Esophagus muscularis mucosa (tissue), 4 donors: ENCODE measurements at regions not wholly inside any gene's neighbourhood (a gene's known extent, or its start where the extent isn't known, plus 50 kb on each side); places are given as distances from the start of the nearest gene placed in this dataset.

Experiments
- DNase-seq: peaks from one replicate; pipeline ENCODE4 v3.0.0-alpha.2; 2017; ENCODE audit errors: extremely low spot score
- H3K27ac ChIP-seq, 4 donors: fragments of 200-600 bp; sonication (generic); replicated peaks in 1 of 4; 1 replicate in 3 of 4; 2 replicates in 1 of 4; pipeline ENCODE4 v1.5.1; 2016 to 2019; ENCODE audit warnings: mild to moderate bottlenecking in 1 of 4
- H3K27me3 ChIP-seq, 4 donors: fragments of 200-600 bp; sonication (generic); one replicate each; pipeline versions ENCODE4 v1.5.1 to v1.6.0; 2016 to 2019
- H3K36me3 ChIP-seq, 4 donors: fragments of 200-600 bp; sonication (generic); one replicate each; pipeline ENCODE4 v1.5.1; 2016 to 2019
- H3K4me1 ChIP-seq, 4 donors: fragments of 200-600 bp; sonication (generic); one replicate each; pipeline ENCODE4 v1.5.1; 2016 to 2019
- H3K4me3 ChIP-seq, 4 donors: fragments of 200-600 bp; sonication (generic); 1 replicate in 2 of 4; 2 replicates in 2 of 4; pipeline ENCODE4 v1.5.1; 2016 to 2019; ENCODE audit warnings: mild to moderate bottlenecking in 4 of 4, moderate library complexity in 1 of 4
- H3K9me3 ChIP-seq, 4 donors: fragments of 200-600 bp; sonication (generic); 1 replicate in 3 of 4; 2 replicates in 1 of 4; pipeline ENCODE4 v1.5.1; 2016 to 2019
- EP300 ChIP-seq: sonication (generic); formaldehyde crosslinking; IDR thresholded peaks from one replicate; pipeline ENCODE4 v1.6.1; 2017; ENCODE audit warnings: antibody characterized with exemption
- POLR2A ChIP-seq: fragments of 450-650 bp; IDR thresholded peaks from one replicate; pipeline ENCODE4 v1.6.1; 2017; ENCODE audit warnings: antibody characterized with exemption, moderate library complexity, mild to moderate bottlenecking, low read depth
- POLR2AphosphoS5 ChIP-seq, 2 donors: sonication (generic); formaldehyde crosslinking; IDR thresholded peaks; one replicate each; pipeline ENCODE4 v1.6.1; 2017; ENCODE audit warnings: antibody characterized with exemption in 2 of 2
- WGBS: methylation state at CpG from one replicate; pipeline ENCODE4 v1.1.5; 2018; 5-methylcytosine and 5-hydroxymethylcytosine counted together
- intact Hi-C: fragments of 100-400 bp; cut with DNase I; formaldehyde crosslinking; loops from one replicate; pipeline ENCODE4 v1.15.1; 2023
- TF ChIP-seq, protein P1 (sequence below), 3 experiments: fragments of 200-600 bp in 2 of 3; fragments of 450-650 bp in 1 of 3; sonication (generic) in 2 of 3; IDR thresholded peaks; one replicate each; pipeline ENCODE4 v1.5.1; 2017 to 2019; ENCODE audit warnings: antibody characterized with exemption in 3 of 3, mild to moderate bottlenecking in 2 of 3, moderate library complexity in 1 of 3

GRCh38 chr4:126776361-126776760, 856.4 kb upstream of the INTU start:
- 71% methylated on average over 5 of the region's 5 CpGs for WGBS
- DNase-seq, result no peak
- H3K27ac ChIP-seq, result no peak overlapping the region
- H3K9me3 ChIP-seq, result no peaks in the 10 kb centered on the region
- no peak for TF ChIP-seq POLR2A
- TF ChIP-seq POLR2AphosphoS5 (IDR thresholded peaks at IDR 0.05), result no peak
- TF ChIP-seq EP300, result no peak
- TF ChIP-seq, protein P1, sequence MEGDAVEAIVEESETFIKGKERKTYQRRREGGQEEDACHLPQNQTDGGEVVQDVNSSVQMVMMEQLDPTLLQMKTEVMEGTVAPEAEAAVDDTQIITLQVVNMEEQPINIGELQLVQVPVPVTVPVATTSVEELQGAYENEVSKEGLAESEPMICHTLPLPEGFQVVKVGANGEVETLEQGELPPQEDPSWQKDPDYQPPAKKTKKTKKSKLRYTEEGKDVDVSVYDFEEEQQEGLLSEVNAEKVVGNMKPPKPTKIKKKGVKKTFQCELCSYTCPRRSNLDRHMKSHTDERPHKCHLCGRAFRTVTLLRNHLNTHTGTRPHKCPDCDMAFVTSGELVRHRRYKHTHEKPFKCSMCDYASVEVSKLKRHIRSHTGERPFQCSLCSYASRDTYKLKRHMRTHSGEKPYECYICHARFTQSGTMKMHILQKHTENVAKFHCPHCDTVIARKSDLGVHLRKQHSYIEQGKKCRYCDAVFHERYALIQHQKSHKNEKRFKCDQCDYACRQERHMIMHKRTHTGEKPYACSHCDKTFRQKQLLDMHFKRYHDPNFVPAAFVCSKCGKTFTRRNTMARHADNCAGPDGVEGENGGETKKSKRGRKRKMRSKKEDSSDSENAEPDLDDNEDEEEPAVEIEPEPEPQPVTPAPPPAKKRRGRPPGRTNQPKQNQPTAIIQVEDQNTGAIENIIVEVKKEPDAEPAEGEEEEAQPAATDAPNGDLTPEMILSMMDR (IDR thresholded peaks at IDR 0.05), result no peak
- H3K4me3 ChIP-seq, result no peak overlapping the region
- intact Hi-C loops, result no loop called here
- H3K36me3 ChIP-seq, result no peaks in the 10 kb centered on the region
- peaks cover 0 to 26% (median 12%) of the 10 kb centered on the region in 4 donors for H3K4me1 ChIP-seq
- H3K27me3 ChIP-seq, result no peaks in the 10 kb centered on the region

DNA sequence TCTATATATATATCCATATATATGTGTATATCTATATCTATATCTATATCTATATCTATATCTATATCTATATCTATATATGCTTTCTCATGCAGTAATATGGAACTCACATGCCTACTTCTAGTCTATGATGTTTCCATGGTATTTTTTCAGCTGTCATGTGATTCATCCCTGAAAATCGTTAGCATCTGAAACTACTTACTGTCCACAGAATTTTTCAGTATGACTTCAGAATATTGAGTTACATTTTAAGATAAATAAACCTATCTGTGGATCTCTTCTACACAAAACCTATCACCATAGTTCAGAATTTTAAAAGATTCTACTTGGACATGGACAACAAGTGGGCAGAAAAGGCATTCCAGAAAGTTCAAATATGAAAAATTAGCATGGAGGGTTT, 855.1 kb upstream of the INTU start:
- Histone ChIP-seq H3K27ac (no peak overlapping the region), H3K4me1 (peaks cover 0 to 20% (median 10%) of the 10 kb centered on the region in 4 donors), H3K4me3 (no peak overlapping the region), H3K36me3 (no peaks in the 10 kb centered on the region), H3K27me3 (no peaks in the 10 kb centered on the region), H3K9me3 (no peaks in the 10 kb centered on the region)
- WGBS, result 83% methylated on average over 1 of the region's 1 CpG
- intact Hi-C loops, result no loop called here
- DNase-seq, result no peak
- TF ChIP-seq, protein P1 (IDR thresholded peaks at IDR 0.05), result no peak
- TF ChIP-seq EP300 (no peak), POLR2A (no peak), POLR2AphosphoS5 (IDR thresholded peaks at IDR 0.05) (no peak)

DNA sequence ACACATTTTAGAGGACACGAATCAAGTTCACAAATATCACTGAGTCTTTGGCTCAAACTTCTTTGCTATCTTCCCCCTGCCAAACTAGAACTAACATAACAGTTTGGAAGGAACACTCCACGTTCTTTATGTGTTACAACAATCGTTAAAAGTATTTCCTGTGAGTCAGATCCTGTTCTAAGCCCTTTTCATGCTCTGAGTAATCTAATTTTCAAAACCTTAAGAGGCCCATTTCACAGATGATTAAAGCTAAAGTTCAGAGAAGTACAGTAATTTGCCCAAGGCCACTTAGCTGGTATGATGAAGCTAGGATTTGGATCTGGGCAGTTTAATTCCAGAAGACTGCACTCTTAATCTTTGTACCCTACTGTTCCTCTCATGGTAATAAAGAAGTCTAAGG, 854.4 kb upstream of the INTU start:
- 39% methylated on average over 3 of the region's 3 CpGs for WGBS
- TF ChIP-seq POLR2A (no peak), POLR2AphosphoS5 (IDR thresholded peaks at IDR 0.05) (no peak), EP300 (no peak)
- TF ChIP-seq, protein P1 (IDR thresholded peaks at IDR 0.05), result no peak
- no peak overlapping the region for H3K27ac ChIP-seq

DNA sequence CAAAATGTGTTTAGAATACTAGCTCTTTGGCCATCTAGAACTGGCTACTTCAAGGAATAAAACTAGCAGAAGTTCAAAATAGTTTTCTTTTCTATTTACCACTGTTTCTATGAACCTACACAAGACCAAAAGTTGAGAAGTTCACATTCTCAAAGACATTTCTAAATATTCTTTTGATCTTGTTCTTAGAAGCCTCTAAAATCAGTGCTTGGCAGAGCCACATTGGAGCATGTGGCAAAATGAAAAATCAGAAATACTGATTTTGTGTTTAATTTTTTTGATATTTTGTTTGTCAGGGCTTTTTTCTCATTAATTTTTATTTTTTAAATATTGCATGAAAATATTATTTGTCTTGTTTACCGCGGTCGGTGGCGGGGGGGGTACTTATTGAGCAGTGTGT, 853.8 kb upstream of the INTU start:
- intact Hi-C loops, result no loop called here
- Histone ChIP-seq H3K36me3 (no peaks in the 10 kb centered on the region), H3K4me3 (no peak overlapping the region), H3K27me3 (no peaks in the 10 kb centered on the region), H3K27ac (no peak overlapping the region), H3K9me3 (no peaks in the 10 kb centered on the region), H3K4me1 (peaks cover 0 to 10% (median 4%) of the 10 kb centered on the region in 4 donors)
- no peak for DNase-seq
- no peak for TF ChIP-seq POLR2AphosphoS5 (IDR thresholded peaks at IDR 0.05)
- TF ChIP-seq, protein P1 (IDR thresholded peaks at IDR 0.05), result no peak
- TF ChIP-seq POLR2A, result no peak
- no peak for TF ChIP-seq EP300
- 87% methylated on average over 4 of the region's 4 CpGs for WGBS

More for the DNA sequence above, 854.4 kb upstream of the INTU start:
- H3K36me3 ChIP-seq, result no peaks in the 10 kb centered on the region
- H3K27me3 ChIP-seq, result no peaks in the 10 kb centered on the region
- no peak overlapping the region for H3K4me3 ChIP-seq
- peaks cover 0 to 13% (median 7%) of the 10 kb centered on the region in 4 donors for H3K4me1 ChIP-seq
- H3K9me3 ChIP-seq, result no peaks in the 10 kb centered on the region
- intact Hi-C loops, result no loop called here
- DNase-seq, result no peak

- 95% methylated on average over 22 of the region's 22 CpGs for WGBS
- DNase-seq, result no peak
- TF ChIP-seq POLR2A (no peak), EP300 (no peak), POLR2AphosphoS5 (IDR thresholded peaks at IDR 0.05) (no peak)
- TF ChIP-seq, protein P1 (IDR thresholded peaks at IDR 0.05), result no peak
- H3K27ac ChIP-seq, result no peak overlapping the region
- no peaks in the 10 kb centered on the region for H3K36me3 ChIP-seq
- H3K27me3 ChIP-seq, result no peaks in the 10 kb centered on the region
- intact Hi-C loops, result no loop called here
- no peaks in the 10 kb centered on the region for H3K9me3 ChIP-seq
- peaks cover 0 to 4% (median 1%) of the 10 kb centered on the region in 4 donors for H3K4me1 ChIP-seq
- no peak overlapping the region for H3K4me3 ChIP-seq
These were observed 853.2 kb upstream of the INTU start for GRCh38 chr4:126779436-126780166.
